ENCODE measurements at regions not wholly inside any gene's neighbourhood (a gene's known extent, or its start where the extent isn't known, plus 50 kb on each side); places are given as distances from the start of the nearest gene placed in this dataset.

DNA sequence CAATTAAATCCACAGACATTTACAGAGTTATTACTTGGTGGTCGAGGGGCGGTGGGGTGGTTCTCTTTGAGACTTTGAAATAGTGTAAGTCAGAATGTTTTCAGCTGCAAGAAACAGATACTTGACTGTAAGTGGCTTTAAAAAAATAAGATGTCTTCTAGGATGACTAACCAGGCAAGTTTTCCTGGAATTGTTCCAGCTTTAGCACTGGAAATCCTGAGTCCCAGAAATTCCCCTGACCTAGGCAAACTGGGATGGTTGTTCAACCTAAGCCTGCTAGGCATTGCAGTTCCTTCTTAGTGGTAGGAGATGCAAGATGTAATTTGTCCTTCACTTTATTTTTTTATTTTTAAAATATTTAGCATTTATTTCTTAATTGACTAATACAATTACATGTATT, 169.5 kb upstream of the POC5 start:
- TF ChIP-seq YY1 (IDR thresholded peaks at IDR 0.05; ENCODE audit: insufficient read depth, insufficient read length) (no peak), ZNF274 (IDR thresholded peaks at IDR 0.05; ENCODE audit: low read depth, low read length) (no peak)
